Activated effector memory CD4-positive, alpha-beta T cell treated with anti-CD3 and anti-CD28 coated beads, Interleukin-2, amount 50 U/mL, for 16 hours (primary cell): ENCODE measurements at regions not wholly inside any gene's neighbourhood (a gene's known extent, or its start where the extent isn't known, plus 50 kb on each side); places are given as distances from the start of the nearest gene placed in this dataset.
"Not testable (repeated sequence)": the region's sequence is repeated elsewhere in the genome, so short reads cannot be mapped to it uniquely, and the experiment has no call there.

Experiments used
- DNase-seq: peaks from one replicate; pipeline ENCODE4 v3.0.0-alpha.2; 2020

GRCh38 chr6:14542670-14543366 lies 425.2 kb downstream of the CD83 start:
- peak; percentile 85 for DNase-seq

GRCh38 chr6:14543971-14544585 lies 426.5 kb downstream of the CD83 start:
- no peak for DNase-seq

GRCh38 chr6:14544666-14545065 lies 427.1 kb downstream of the CD83 start:
- DNase-seq = no peak

- no peak for DNase-seq
Observed at GRCh38 chr6:14545496-14545895, 427.9 kb downstream of the CD83 start.

- no peak for DNase-seq
Observed at GRCh38 chr6:14546036-14546435, 428.5 kb downstream of the CD83 start.

GRCh38 chr6:14547284-14547998 lies 429.9 kb downstream of the CD83 start:
- DNase-seq = no peak

- DNase-seq = no peak
Observed at GRCh38 chr6:14549304-14549770, 431.8 kb downstream of the CD83 start.

- DNase-seq = no peak
Observed at GRCh38 chr6:14549871-14550270, 432.3 kb downstream of the CD83 start.

- DNase-seq = no peak
Observed at GRCh38 chr6:14550410-14550809, 432.8 kb downstream of the CD83 start.

- DNase-seq = no peak
Observed at GRCh38 chr6:14550822-14551221, 433.2 kb downstream of the CD83 start.

- DNase-seq = not testable (repeated sequence)
Observed at GRCh38 chr6:14551601-14552000, 434.0 kb downstream of the CD83 start.

GRCh38 chr6:14552891-14553290 lies 435.3 kb downstream of the CD83 start:
- no peak for DNase-seq

GRCh38 chr6:14553515-14553914 lies 435.9 kb downstream of the CD83 start:
- DNase-seq = no peak

- DNase-seq = no peak
Observed at GRCh38 chr6:14555804-14556203, 438.2 kb downstream of the CD83 start.

- DNase-seq = no peak
Observed at GRCh38 chr6:14559746-14560536, 442.4 kb downstream of the CD83 start.

- DNase-seq = not testable (repeated sequence)
Observed at GRCh38 chr6:14561563-14561962, 444.0 kb downstream of the CD83 start.

- DNase-seq = no peak
Observed at GRCh38 chr6:14567842-14568241, 450.3 kb downstream of the CD83 start.

GRCh38 chr6:14569394-14569793 lies 451.8 kb downstream of the CD83 start:
- DNase-seq = no peak

GRCh38 chr6:14569874-14570273 lies 452.3 kb downstream of the CD83 start:
- DNase-seq = not testable (repeated sequence)

- DNase-seq = no peak
Observed at GRCh38 chr6:14571001-14571400, 453.4 kb downstream of the CD83 start.

- DNase-seq = no peak
Observed at GRCh38 chr6:14571746-14572145, 454.2 kb downstream of the CD83 start.

GRCh38 chr6:14573267-14573666 lies 455.7 kb downstream of the CD83 start:
- DNase-seq = no peak

GRCh38 chr6:14573703-14574290 lies 456.2 kb downstream of the CD83 start:
- no peak for DNase-seq
